Kidney (tissue), 13 donors: ENCODE measurements at regions not wholly inside any gene's neighbourhood (a gene's known extent, or its start where the extent isn't known, plus 50 kb on each side); places are given as distances from the start of the nearest gene placed in this dataset.

ENCODE experiments used
- DNase-seq, 5 donors: peaks; one replicate each; pipeline ENCODE4 v3.0.0-alpha.2; 2013 to 2020
- FAIRE-seq: peaks from 2 replicates; lab custom pipeline; 2012; peaks lifted over from hg19 to GRCh38; lab: Jason Lieb, UNC
- H3K27ac ChIP-seq, 2 donors: one replicate each; pipeline ENCODE4 v1.7.0; 2013; ENCODE audit warnings: low read depth in 2 of 2, low read length in 2 of 2, inconsistent platforms in 1 of 2
- H3K27me3 ChIP-seq: one replicate; pipeline ENCODE4 v1.7.1; 2013; ENCODE audit warnings: low read length, inconsistent platforms; ENCODE audit not compliant: control insufficient read depth, insufficient read depth
- H3K36me3 ChIP-seq, 3 donors: one replicate each; pipeline versions ENCODE4 v1.7.0 to v1.7.1; 2013; ENCODE audit warnings: low read length in 3 of 3, control low read depth in 1 of 3, inconsistent platforms in 1 of 3; ENCODE audit not compliant: insufficient read depth in 3 of 3, control insufficient read depth in 2 of 3
- H3K4me1 ChIP-seq, 3 donors: one replicate each; pipeline versions ENCODE4 v1.7.0 to v1.7.1; 2013; ENCODE audit warnings: low read length in 3 of 3, inconsistent platforms in 1 of 3, low read depth in 1 of 3; ENCODE audit not compliant: control insufficient read depth in 2 of 3, insufficient read depth in 2 of 3
- H3K4me3 ChIP-seq, 3 donors: one replicate each; pipeline versions ENCODE4 v1.7.0 to v1.8.1; 2013; ENCODE audit warnings: low read length in 3 of 3, control low read depth in 1 of 3, inconsistent platforms in 1 of 3
- H3K9ac ChIP-seq, 3 donors: one replicate each; pipeline versions ENCODE4 v1.7.0 to v1.7.1; 2013; ENCODE audit warnings: low read length in 3 of 3, control low read depth in 1 of 3, inconsistent platforms in 1 of 3
- H3K9me3 ChIP-seq, 3 donors: one replicate each; pipeline versions ENCODE4 v1.7.0 to v1.7.1; 2013; ENCODE audit warnings: low read length in 3 of 3, control low read depth in 1 of 3, inconsistent platforms in 1 of 3; ENCODE audit not compliant: control insufficient read depth in 2 of 3, insufficient read depth in 1 of 3
- intact Hi-C: fragments of 100-400 bp; cut with DNase I; formaldehyde crosslinking; loops from one replicate; pipeline ENCODE4 v1.11.1; 2022
- TF ChIP-seq, protein P1 (sequence below): IDR thresholded peaks from 3 replicates; pipeline ENCODE4 v1.5.1; 2012; ENCODE audit warnings: mild to moderate bottlenecking, moderate library complexity, borderline replicate concordance; ENCODE audit not compliant: insufficient read depth; ENCODE audit errors: extremely low read depth
- donor health status: control.
- donor health status: control.
- donor health status: control.
- donor health status: control.
- donor health status: control.
- donor health status: DM: yes; HTN: yes; CAD: no.
- donor health status: Normal renal cell carcinoma (clear cell type).

DNA sequence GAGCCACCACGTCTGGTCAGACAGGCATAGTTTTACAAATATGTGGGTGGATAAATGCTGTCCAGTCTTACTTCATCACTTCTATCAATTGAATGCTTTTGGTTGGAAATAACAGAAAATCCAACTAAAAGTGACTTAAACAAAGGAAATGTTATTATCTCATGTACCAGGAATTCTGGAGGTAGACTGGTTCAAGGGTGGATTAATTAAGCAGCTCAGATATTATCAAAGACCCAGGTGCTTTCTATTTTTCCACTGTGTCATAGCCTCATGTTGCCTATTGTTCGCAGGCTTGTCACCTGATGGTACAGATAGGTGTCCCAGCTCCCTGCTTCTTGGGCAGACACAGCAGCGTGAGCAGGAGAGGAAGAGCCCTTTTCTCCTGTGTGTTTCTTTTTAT is 156.1 kb upstream of the CTBP2 start:
- no peak overlapping the region for H3K27ac ChIP-seq
- no peaks in the 10 kb centered on the region for H3K27me3 ChIP-seq
- H3K9me3 ChIP-seq, result no peaks in the 10 kb centered on the region
- DNase-seq, result peak in 1 of 5 donors; percentile 22
- H3K4me3 ChIP-seq, result no peak overlapping the region
- no peaks in the 10 kb centered on the region for H3K36me3 ChIP-seq
- TF ChIP-seq, protein P1, sequence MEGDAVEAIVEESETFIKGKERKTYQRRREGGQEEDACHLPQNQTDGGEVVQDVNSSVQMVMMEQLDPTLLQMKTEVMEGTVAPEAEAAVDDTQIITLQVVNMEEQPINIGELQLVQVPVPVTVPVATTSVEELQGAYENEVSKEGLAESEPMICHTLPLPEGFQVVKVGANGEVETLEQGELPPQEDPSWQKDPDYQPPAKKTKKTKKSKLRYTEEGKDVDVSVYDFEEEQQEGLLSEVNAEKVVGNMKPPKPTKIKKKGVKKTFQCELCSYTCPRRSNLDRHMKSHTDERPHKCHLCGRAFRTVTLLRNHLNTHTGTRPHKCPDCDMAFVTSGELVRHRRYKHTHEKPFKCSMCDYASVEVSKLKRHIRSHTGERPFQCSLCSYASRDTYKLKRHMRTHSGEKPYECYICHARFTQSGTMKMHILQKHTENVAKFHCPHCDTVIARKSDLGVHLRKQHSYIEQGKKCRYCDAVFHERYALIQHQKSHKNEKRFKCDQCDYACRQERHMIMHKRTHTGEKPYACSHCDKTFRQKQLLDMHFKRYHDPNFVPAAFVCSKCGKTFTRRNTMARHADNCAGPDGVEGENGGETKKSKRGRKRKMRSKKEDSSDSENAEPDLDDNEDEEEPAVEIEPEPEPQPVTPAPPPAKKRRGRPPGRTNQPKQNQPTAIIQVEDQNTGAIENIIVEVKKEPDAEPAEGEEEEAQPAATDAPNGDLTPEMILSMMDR, result no peak
- H3K4me1 ChIP-seq, result no peaks in the 10 kb centered on the region
- intact Hi-C loops, result no loop called here
- no peak overlapping the region for H3K9ac ChIP-seq
- no peak for FAIRE-seq

DNA sequence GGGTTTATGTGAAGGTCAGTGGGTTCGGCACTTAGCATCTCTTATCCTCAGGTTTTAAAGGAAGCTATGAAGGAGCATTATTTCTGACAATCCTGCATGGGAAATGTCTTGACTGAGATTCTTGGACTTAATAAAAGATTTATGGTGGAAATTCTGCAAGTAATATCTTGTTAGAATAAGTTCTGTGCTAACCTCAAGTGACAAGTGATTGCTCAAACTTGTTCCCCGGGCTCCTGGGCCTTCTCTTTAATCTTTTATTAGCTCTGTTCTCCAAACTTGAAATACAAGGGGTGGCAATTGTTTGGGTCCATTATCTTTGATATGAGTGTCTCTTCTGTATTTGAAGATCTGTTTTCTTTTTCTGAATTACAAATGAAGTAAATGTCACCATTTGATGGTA is 140.6 kb upstream of the CTBP2 start:
- H3K36me3 ChIP-seq, result no peaks in the 10 kb centered on the region
- no peak for DNase-seq
- no peak for FAIRE-seq
- no peak overlapping the region for H3K27ac ChIP-seq
- TF ChIP-seq, protein P1, result no peak
- H3K4me3 ChIP-seq, result no peak overlapping the region
- H3K9me3 ChIP-seq, result no peaks in the 10 kb centered on the region
- H3K9ac ChIP-seq, result no peak overlapping the region
- H3K27me3 ChIP-seq, result no peaks in the 10 kb centered on the region
- no peaks in the 10 kb centered on the region for H3K4me1 ChIP-seq
- intact Hi-C loops, result no loop called here

- intact Hi-C loops, result no loop called here
- Histone ChIP-seq H3K4me1 (no peaks in the 10 kb centered on the region), H3K9ac (no peak overlapping the region), H3K9me3 (no peaks in the 10 kb centered on the region), H3K27me3 (no peaks in the 10 kb centered on the region), H3K4me3 (no peak overlapping the region), H3K36me3 (no peaks in the 10 kb centered on the region), H3K27ac (no peak overlapping the region)
- FAIRE-seq (no peak), DNase-seq (peak in 2 of 5 donors; percentile 26)
- TF ChIP-seq, protein P1, result no peak
Measured at GRCh38 chr10:125299461-125299860, 139.1 kb upstream of the CTBP2 start.

DNA sequence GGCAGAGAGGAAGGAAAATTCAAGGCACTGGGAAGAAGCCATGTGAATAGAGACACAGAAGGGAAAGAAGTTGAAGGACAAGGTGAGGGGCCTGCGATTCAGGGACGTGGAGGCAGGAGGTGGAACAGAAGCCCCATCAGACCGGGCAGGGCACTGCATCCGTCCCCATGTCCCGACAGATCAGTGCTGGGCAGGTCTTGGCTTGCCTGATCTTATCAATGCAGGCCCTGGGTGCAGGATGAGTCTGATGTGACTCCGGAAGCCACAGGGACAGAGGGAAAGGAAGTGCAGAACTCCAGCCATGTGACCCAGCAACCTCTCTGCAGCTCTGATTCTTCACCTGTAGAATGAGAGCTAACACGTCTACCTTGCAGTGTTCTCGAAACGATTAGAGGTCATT is 136.2 kb upstream of the CTBP2 start:
- no peak for FAIRE-seq
- Histone ChIP-seq H3K4me1 (no peaks in the 10 kb centered on the region), H3K36me3 (no peaks in the 10 kb centered on the region), H3K27me3 (no peaks in the 10 kb centered on the region), H3K4me3 (no peak overlapping the region), H3K9ac (no peak overlapping the region), H3K27ac (no peak overlapping the region), H3K9me3 (no peaks in the 10 kb centered on the region)
- intact Hi-C loops, result no loop called here
- no peak for DNase-seq
- TF ChIP-seq, protein P1, result no peak
